HG03520 (cell line): ENCODE measurements at regions not wholly inside any gene's neighbourhood (a gene's known extent, or its start where the extent isn't known, plus 50 kb on each side); places are given as distances from the start of the nearest gene placed in this dataset.
"Not testable (repeated sequence)": the region's sequence is repeated elsewhere in the genome, so short reads cannot be mapped to it uniquely, and the experiment has no call there.

Source experiments
- ATAC-seq: cut with Tn5 transposase; IDR thresholded peaks from one replicate; pipeline ENCODE4 v1.9.1; 2021; ENCODE audit warnings: mild to moderate bottlenecking, moderate library complexity; ENCODE audit not compliant: unreplicated experiment

- ATAC-seq: no peak
These were observed 62.0 kb upstream of the LMNTD1 start for GRCh38 chr12:25615119-25615518.

- no peak for ATAC-seq
These were observed 63.2 kb upstream of the LMNTD1 start for GRCh38 chr12:25616286-25616685.

DNA sequence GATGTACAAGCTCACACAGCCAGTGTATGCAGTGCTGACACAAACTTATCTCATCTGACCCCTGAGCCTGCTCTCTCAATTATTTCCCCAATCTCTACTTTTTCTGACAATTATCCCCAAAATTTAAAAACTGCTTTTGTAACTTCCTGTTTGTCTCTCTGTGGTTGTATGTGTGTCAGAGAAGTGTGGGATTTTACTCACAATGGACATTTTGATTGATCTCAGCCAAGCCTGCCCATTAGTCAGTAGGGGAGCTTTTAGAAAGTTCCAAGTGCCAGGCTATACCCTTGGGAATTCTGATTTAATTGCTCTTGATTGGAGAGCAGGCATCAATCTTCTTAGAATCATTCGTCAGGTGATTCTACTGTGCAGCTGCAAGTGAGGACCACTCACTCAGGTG, 64.9 kb upstream of the LMNTD1 start:
- ATAC-seq: no peak

GRCh38 chr12:25623816-25624215, 70.7 kb upstream of the LMNTD1 start:
- no peak for ATAC-seq

DNA sequence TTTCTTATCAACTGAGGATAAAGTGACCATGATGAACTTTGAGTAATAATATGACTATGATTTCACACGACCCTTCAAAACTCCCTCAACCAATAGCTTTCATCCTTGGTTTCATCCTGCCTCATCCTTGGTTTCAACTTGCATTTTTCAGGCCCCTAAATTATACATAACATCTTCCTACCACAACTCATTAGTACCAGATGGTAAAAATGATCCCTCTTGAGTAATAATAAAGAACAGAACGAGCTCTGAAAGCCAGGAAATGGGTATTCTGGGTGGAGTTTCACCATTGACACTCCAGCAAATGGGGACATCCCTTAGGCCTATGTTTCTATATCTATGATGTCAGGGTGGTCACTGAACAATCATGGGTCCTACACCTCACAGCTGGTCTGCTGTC, 72.1 kb upstream of the LMNTD1 start:
- no peak for ATAC-seq

DNA sequence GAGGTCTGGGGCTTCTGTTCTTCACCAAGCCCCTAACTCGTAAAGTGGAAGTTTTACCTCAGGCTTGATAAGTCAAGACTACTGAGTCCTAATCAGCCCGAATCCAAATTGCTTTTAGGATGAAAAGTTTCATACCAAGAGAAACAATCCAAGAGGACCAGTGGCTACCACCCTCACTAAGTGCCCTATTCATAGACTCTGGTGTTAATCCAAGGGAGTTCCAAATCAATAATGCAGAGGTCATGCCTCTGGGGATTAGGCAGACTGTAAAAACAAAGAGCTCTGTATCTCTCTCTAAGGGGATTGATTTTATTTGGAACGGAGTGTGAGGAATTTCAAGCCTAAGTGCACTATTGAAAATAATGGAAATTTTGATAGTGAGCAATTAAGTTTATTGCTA, 76.3 kb upstream of the LMNTD1 start:
- no peak for ATAC-seq

- ATAC-seq: not testable (repeated sequence)
These were observed 77.8 kb upstream of the LMNTD1 start for GRCh38 chr12:25630735-25631515.

DNA sequence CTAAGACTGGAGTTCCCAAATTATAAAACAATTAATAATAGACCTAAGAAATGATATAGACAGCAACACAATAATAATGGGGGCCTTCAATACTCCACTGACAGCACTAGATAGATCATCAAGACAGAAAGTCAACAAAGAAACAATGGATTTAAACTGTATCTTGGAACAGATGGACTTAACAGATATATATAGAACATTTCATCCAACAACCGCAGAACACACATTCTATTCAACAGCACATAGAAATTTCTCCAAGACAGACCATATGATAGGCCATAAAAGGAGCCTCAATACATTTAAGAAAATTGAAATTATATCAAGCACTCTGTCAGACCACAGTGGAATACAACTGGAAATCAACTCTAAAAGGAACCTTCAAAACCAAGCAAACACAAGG, 80.1 kb upstream of the LMNTD1 start:
- not testable (repeated sequence) for ATAC-seq

- no peak for ATAC-seq
These were observed 84.7 kb upstream of the LMNTD1 start for GRCh38 chr12:25637752-25638151.

GRCh38 chr12:25639406-25639805, 86.3 kb upstream of the LMNTD1 start:
- no peak for ATAC-seq

DNA sequence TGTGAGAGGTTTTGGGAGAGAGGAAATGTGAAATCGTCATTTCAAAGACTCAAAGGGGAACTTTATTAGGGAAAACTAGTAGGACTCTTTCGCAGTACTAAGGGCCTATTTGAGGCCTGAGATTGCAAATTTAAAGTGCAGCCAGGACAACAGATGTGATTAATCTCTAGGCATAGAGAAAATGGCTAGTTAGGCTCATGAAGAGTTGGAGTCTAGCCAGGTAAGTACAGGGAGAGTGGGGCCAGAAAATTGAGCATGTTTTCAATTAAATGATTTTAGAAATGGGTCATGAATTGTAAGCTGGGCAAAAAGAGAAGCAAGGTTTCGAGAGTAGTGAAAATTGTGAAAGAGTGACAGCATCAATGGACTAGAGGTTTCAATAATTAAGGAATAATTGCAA, 91.9 kb upstream of the LMNTD1 start:
- no peak for ATAC-seq

GRCh38 chr12:25645427-25645826, 92.3 kb upstream of the LMNTD1 start:
- no peak for ATAC-seq

DNA sequence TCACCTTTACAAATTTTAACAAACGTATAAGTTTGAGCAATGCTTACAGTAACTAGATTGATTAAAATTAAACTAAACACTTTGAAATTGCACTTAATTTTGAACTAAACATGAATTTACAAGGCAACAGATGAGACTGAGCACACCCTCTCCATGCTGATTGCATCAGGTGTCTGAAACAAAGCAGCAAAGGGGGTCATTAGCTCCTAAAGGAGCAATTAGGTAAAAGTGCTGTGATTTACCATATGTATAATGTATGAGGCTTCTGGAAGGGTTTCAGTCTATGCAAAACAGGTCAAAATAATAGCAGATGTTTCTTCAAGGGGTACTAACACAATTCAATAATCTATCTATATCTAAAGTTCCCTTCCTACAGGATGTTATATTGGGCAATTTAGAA, 98.8 kb upstream of the LMNTD1 start:
- ATAC-seq: no peak

DNA sequence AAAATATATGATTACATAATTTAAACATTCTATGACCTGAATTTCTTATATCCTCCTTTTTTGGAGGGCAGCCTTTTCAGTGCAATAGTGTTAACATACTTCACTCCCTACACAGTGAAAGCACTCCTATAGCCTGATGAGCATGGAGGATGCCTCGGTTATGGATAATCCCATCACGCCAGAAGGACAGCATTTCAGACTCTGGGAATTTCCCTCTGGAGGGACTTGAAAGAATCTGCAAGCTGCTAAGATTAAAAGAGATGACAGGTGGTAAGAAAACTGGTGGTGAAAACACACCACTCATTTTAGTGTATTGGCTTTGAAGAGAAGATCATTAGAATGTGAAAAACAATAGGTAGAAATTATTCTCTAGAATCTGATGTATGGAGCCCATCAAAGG, 99.3 kb upstream of the LMNTD1 start:
- ATAC-seq: no peak

- no peak for ATAC-seq
These were observed 100.5 kb upstream of the LMNTD1 start for GRCh38 chr12:25653487-25654175.

DNA sequence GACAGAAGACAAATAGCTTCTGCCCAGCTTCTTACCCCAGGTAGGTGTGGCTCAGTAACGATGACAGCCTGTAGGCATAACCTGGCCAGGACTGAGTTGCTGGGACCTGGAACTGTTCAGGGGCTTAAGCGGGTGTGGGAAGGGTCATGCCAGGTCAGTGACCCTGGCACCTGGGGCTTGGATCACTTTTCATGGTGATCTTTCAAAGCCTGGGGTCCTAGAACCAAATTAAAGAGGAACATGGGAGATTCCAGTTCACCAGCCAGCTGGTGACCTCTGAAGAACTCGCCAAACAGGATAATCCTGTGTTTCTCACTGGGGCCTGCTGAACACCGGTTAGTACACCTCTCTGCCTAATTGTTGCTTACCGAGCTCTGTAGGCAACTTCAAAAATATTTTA, 102.6 kb upstream of the LMNTD1 start:
- no peak for ATAC-seq

DNA sequence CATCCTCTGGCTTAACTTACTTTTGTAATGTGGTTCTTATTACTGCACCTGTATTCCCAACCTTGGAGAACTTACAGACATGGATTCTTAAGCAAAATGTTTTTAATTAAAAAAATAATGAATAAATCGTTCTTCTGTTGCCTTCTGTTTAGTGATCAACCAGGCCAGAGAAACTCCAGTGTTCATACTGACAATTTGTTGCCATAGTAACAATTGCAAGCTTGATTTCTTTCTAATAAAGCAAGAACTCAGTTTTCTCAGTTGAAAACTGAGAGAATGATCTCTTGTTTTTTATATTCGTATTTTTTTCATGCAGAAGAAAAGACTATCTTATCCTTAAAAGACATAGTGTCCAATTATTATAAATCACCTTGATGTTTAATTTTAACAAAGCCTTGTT, 106.5 kb upstream of the LMNTD1 start:
- ATAC-seq: no peak

DNA sequence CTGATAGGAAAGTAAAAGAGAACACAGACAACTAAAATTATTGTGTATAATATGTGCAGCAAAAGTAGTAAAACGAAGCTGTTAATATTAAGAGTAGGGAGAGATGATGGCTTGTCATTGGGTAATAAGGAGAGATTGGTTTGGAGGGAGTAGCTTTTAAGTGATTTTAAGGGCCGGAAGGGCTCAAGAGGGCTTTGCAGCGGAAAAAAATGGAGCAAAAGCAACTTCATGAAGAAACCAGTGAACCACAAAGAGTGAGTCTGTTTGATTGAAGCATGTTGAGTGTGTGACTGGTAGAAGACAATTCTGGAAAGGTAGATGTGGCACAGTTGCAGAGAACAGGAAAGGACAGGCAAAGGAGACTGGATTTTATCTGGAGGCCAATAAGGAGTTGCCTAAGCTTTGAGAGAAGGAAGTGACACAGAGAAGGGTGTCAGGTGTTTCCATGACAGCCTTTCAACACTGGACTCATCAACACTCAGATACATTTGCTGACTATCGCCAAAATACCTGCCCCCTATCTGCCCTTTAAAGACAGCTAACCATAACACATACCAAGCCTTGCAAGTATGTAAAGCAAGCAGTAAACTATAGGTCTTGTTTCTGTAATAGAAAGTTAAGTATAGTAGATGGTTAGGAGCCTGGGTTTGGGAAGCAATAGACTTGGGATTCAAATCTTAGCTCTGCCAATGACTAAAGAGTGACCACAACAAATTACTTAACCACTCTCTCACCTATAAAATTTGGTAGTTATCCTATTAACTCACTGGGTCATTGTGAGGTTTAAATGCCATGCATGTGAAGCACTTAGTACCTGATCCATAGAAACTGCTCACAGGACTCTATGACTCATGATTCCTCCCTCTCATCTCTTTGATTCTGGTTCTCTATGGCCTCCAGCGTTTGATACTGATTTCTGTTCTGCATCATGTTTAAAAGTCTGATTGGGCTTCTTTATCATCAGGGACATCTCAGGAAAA, 117.3 kb upstream of the LMNTD1 start:
- no peak for ATAC-seq

DNA sequence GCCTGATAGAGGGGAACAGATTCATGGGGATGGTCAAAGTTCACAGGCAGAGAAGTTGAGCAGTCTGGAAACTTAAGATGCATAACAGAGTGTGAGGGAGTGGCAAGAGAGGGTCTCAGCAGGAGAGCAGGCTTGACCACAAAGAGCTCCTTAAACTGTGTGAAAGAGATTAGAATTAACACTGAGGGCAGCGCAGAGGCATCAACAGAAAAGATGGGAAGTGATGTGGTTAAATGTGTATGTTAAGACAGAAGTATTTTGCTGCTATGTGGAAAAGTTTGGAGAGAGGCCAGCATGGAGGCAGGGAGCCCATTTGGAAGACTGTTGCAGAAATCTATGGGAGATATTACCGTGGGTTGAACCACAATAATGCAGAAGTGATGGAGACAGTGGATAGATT, 122.7 kb upstream of the LMNTD1 start:
- ATAC-seq: no peak

GRCh38 chr12:25677232-25677937, 124.3 kb upstream of the LMNTD1 start:
- ATAC-seq: no peak

GRCh38 chr12:25681580-25681979, 128.5 kb upstream of the LMNTD1 start:
- ATAC-seq: no peak
